ENCODE measurements at regions not wholly inside any gene's neighbourhood (a gene's known extent, or its start where the extent isn't known, plus 50 kb on each side); places are given as distances from the start of the nearest gene placed in this dataset.
"Not testable (repeated sequence)": the region's sequence is repeated elsewhere in the genome, so short reads cannot be mapped to it uniquely, and the experiment has no call there.

DNA sequence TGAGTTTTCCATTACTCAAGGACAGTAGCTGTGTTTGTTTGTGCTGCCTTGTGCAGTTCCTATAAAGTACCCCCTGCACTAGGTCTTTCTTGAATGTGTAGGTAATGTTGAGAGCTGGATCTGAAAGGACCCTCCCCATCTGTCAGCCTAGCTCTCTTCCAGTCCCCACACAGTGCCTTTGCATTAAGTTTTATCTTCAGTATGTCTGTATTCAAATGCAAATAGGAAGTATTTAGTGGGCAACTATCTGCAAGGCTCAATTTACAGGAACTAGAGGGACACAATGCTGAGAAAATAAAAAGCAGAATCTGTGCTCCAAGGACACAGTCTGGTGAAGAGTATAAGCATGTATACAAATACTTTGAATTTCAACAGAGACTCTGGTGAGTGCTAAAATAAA is 558.5 kb downstream of the RFC3 start:
- DNase-seq = no peak

DNA sequence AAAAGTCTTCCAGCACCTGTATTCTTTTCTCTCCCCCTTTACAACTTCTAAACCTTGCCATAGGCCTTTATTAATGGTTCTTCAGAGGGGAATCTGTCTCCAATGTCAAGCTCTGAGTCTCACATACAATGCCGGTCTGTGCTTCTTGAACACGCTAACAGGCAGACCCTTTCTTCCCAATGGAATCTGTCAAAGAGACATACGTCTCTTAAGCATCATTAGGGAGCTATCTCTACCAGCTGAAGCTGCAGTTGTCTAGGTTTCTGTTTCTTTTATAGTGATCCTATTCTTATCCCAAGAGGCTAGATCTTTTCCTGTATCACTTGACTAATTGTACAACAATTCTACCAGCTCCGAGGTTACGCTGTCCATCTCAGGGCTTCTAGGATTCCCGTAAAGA is 560.8 kb upstream of the NBEA start:
- no peak for DNase-seq

DNA sequence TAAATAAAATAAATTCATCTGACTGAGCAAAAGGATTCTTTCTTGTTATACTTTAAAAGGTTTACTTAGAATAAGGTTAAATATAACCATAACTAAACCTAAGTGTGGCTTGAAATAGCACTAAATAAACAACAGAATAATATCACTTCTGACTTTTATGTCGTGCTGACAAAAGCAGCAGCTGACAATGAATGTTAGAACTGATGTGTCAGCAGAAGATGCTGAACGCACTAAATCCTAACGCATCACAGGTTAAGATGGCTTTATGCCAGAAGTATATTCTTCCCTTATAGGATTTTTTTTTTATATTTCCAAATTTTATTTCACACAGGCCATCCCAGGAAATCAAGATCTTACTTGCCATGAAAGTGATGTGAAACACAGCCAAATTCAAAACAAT is 558.3 kb upstream of the NBEA start:
- no peak for DNase-seq

DNA sequence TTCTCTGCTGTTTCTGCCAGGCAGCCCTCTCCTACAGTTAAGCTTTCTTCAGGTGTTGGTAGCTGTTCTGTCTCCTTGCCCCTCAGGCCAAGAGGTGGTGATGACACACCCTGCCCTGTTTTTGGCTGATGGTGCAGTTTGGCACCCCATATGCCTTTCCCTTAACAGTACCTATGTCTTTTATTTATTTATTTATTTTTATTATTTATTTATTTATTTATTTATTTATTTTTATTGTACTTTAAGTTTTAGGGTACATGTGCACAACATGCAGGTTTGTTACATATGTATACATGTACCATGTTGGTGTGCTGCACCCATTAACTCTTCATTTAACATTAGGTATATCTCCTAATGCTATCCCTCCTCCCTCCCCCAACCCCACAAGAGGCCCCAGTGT is 555.8 kb upstream of the NBEA start:
- not testable (repeated sequence) for DNase-seq

DNA sequence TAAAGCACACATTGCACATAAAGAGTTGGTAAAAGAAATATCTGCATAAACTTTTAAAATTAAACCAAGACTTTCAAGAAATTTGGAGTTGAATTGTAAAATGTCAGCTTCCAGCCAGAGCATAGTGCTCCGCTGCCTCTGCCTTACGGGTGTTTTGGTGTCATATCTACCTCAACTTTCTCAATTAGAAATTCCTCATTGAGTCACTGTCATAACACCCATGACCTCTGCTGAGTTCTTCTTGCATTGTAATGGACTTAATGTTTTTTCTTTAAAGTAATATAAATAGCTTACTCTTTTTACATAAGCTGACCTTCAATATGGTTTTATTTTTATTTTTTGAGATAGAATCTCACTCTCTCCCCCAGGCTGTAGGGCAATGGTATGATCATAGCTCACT is 551.0 kb upstream of the NBEA start:
- no peak for DNase-seq

DNA sequence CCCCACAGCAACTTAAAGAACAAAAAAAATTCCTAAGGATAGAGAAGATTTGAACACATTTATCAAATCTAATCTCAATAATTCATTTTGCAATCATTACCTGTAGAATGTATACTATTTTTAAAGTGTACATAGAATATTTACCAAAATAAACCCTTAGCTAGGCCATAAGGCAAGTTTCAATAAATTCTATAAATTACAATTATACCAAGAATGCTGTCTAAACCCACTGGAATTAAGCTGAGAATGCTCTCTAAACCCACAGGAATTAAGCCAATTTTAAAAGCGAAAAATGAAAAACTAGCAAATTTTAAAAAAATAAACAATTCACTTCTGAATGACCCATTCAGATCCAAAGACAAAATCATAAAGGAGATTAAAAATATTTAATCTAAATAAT is 540.4 kb upstream of the NBEA start:
- no peak for DNase-seq

DNA sequence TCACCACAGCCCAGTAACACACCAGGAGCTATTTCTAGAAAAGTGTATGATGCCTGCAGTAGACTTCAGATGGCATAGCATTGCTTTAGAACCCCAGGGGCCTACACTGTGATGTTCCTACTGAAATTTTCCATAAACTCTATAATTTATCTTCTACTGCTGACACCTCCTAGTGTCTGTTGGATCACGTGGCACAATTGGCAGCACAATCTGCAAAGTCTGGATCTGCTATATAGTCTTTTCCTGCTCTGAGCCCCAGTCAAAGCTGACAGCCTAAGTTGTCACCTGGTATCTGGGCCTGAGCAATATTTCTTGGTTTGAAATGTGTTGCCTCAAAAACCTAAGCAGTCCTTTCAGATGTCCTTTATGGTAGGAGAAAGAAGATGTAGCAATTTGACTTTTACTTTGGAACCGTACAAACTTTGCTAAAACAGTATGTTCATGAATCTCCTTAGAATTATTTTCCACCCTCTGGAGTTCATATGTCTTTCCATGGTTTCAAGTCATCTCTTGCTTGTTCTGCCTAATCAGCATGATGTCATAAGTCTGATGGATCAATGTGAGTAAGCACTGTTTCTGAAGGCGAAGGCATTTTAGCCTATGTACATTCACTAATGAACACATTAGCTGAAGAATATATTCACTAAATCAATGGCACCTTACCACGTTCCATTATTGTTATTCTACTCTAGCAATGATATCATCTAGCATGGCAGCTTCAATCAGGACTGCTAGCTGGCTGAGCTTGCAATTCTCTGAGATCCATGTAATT is 536.5 kb upstream of the NBEA start:
- DNase-seq = no peak

DNA sequence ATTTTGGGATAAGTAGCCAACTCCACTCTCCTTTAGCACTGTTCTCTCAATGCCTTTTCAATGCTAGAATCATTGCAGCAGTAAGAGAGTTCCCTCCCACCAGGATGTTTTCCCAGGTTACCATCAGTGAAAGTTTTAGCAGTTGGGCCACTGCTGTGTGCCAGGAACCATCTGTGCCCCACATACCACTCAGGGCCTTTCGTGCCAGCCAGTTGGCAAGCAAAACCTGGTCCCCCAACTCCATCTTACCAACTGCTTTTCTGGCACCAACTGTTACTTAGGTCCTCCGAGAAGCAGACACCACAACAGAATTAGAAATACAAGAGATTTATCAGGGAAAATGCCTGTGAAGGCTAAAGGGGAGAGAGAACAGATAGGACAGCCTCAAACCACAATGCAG is 533.4 kb upstream of the NBEA start:
- no peak for DNase-seq

DNA sequence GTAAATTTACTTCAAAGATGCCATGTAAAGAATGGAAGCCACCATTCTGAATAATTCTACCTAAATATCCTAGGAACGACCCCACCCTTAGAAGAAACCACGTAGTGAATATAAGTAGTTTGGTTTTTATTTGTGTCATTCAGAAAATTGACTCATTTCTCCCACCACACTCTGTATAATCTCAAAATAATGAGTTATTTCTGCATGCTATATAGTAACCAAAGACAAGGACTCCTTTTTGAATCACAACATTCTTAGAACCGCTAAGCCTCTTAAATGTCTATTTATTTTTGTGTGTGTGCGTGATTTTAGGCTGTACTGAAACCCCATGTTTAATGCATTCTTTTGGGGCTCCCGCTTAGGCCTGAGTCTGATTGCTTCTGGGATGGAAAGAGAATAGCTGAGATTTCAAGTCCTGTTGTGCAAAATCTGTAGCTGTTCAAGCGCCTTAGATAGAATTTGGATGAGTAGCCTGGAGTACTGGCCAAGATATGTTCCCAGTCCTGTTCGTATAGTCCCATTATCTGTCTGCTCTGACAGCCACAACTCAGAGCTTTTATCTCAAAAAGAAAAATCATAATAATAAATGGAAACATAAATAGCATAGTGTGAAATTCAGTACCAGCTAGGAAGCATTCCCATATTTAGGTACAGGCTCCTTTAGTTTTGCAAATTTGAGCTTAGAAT is 532.4 kb upstream of the NBEA start:
- DNase-seq = no peak

DNA sequence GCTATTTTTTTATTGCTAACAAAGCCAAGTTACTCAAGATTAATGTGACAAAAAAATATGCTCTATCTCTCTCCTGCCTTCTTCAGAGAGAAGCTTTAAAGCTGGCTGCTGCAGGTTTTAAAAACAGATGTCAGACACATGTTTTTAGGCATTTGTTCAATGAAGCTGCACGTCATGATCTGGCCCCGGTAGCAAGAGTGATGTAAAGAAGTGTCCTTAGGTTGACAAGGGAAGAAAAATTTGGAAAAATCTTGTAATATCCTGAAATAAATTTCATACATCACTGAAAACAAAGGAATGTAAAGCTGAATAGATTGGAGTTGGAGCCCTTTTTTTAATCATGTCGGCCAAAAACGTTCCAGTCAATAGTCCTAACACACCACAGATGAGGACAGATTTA is 531.4 kb upstream of the NBEA start:
- DNase-seq = no peak

DNA sequence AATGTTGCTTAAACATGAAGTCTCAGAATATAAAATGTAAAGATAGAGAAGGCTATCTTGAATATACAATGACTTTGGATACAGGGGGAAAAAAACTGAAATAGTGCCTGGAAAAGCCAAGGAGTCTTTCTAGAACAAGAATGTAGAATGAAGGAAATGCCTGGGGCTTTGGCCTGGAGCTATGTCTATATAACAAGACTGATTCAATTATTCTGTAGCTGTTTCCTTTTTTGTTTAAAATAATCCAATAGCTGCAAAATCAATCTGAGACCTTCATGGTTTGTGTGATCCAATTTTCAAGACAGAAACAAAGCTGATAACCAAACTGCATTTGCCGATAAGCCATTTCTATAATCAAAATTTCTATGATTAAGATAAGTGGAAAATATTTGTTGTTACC is 530.9 kb upstream of the NBEA start:
- DNase-seq = no peak

DNA sequence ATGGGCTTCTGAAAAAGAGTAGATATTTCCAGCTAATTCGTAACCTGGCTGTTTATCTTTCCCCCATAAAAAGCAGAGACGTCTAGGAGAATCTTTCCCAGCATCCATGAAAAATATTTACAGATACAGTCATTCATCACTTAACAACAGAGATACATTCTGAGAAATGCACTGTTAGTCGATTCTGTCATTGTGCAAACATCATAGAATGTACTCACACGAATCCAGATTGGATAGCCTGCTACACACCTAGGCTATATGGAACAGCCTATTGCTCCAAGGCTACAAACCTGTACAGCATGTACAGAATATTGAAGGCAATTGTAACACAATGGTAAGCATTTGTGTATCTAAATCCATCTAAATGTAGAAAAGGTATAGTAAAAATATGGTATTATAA is 530.2 kb upstream of the NBEA start:
- DNase-seq = no peak

DNA sequence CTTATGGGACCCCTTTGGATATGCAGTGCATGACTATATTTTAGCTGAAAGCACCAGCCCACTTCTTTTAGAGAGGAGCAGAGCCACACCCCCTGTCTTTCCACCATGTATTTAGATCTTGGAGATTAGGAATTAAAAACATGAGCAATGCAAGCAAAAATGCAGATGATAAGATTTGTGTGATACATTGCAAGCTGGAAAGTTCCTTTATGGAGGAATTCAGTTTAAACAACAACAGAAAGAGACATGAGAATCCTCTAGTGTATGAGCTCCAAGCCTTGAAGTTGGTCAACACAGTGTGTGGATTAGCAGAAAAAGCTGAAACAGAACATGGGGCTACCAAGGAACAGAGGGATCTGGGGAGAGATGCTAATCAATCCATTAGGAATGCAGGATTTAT is 529.8 kb upstream of the NBEA start:
- DNase-seq = no peak

DNA sequence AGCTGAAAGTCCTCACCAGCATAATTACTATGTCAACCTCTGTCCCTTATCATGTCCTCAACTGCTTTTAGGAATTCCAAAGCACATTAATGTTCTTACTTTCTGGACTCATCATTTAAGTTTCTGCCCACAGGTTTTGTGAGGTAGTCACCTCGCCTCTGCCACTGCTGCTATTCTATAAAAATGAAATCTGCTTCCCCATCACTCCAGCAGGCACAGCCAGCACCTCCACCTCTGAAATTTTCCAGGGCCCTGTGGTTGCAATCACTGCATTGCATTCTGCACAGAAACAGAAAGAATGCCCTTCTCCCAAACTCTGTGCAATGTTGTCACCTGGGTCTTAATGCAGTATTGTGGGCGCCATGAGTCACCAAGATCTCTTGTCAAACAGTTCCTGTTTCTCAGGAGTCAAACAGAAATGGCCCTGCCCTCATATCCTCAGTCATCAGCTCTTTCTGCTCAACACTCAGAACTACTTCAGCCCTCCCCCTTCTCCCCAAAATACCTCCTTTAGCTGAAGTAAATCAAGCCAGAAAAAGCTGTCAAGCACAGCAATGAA is 529.2 kb upstream of the NBEA start:
- DNase-seq = peak; percentile 5

DNA sequence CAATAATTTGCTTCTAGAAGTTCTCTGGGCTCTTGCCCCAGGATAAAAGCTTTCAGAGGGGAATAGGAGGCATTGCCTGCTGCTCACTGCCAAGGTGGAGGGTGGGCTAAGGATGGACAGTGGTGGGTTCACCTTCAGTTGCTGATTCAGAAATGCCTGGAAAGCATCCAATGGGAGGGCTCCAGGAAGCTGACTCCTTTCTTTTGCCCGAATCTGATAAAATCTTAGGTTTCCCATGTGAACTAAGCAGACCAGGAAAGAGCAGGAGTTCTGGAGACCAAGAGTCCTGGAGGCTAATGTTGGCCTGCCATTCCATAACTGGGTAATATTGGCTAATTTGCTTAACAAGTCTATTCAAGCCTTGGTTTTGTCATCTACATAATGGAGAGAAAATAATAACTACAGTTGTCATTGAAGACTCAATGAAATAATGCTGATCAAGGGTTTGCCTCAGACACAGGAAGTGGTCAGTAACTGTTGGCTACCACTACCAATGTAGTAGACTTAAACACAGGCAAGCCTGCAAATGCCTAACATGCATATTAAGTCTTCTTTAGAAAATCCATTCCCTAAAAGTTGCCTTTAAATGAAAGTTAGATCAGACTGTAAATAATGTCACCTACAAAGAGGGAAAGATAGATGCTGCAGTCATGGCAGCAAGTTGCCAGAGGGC is 528.4 kb upstream of the NBEA start:
- no peak for DNase-seq

DNA sequence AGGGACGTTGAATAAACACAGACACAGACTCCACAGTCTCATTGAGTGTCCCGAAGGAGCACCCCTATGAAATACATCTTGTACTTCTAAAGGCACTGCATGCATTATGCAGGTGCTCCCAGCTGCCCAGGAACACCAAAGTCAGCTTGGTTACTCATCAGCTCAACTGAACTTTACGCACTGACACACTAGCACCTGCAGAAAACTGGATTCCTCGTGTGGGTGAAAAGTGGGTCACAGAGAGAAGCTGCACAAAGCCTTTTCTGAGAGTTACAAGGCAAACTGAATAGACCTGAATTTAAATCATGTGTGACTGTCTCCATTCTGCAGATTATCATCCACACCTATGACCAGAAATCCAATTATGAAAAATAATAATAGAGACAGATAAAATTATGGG is 527.5 kb upstream of the NBEA start:
- no peak for DNase-seq

DNA sequence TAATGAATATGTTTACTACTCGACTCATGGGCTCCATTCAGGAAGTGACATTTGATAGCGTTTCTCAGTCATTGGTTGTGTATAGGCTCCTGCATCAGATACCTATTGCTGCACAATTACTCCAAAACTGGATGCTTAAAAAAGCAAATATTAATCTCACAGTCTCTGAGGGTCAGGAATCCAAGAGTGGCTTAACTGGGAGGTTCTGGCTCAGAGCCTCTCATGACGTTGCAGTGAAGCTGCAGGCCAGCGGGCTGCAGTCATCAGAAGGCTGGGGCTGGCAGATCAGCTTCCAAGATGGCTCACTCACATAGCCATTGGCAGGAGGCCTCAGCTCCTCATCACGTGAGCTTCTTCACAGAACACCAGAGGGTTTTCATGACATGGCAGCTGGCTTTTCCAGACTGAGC is 525.1 kb upstream of the NBEA start:
- DNase-seq = no peak

DNA sequence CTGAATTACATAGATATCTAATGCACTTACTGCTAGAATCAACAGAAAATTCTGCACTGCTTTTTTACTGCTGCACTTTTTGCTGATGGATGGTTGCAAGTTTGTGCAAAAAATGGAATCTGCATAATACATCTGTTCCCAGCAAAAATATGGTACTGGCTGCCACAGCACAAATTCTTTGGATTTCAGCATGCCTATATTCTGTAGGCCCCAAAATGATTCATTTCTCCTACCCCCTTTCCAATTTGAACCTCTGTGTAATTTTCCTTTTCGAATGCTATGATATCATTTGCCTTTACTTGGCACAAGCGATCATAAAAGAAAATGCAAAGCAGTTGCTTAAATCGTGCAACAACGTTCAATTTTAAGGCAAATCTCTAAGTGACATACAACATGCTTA is 524.2 kb upstream of the NBEA start:
- no peak for DNase-seq

DNA sequence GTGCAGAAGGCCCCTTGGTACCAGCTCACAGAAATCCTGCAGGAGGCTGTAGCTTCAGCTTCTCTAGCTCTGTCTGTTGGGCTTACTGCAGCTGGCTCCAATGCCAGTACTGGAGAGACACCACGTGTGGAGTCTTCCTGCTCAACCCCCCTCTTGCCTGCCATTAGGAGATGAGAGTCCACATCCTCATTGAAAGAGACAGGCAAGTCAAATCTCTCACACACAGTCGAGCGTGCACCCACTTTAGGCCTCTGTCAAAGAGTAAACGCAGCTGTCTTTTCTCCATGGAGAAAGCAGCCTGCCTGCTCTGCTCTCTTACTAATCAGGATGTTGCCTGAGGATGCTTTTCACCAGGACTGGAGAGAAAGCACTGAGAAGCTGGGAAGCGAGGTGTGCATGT is 523.0 kb upstream of the NBEA start:
- no peak for DNase-seq

DNA sequence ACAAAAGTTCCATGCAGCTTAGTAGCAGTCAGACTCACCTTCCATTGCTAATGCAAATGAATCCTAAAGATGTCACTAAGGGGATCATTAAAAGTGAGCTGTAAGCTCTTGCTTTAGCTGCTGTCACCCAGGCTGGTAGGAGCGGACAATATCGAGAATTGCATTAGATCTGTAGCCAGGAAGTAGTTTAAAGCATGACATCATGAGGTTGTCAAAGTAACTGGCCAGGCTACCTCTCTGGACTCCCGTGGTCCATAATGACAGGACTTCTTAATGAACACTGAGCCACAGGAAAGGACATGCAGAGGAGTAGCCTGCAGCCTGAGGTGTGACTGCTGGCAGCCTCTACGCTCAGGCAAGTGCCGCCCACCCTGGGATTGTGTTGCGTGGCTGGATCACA is 522.3 kb upstream of the NBEA start:
- DNase-seq = no peak

DNA sequence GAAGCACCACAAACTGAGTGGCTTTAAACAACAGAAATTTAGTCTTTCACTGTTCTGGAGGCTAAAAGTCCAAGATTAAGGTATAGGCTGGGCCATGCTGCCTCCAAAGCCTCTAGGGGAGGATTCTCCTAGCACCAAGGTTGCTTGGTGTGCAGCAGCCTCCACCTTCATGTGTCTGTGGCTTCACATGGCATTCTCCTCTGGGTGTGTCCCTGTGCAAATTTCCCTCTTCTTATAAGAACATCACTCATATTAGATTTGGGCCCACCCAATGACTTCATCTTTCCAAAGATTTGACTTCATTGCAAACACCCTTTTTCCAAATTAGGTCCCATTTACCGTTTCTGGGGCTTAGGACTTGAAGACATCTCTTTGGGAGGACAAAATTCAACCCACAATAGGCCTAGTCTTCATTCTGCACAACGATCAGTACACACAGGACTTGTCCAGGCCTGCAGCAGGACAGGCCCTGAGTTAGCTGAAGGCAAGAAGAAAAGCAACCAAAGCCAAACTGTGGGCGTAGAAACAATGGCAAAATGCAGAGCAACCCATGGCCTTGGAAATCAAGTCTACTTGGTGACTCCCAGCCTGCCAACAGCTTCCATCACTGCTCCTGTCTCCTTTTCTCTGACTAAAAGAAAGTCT is 521.2 kb upstream of the NBEA start:
- DNase-seq = no peak

DNA sequence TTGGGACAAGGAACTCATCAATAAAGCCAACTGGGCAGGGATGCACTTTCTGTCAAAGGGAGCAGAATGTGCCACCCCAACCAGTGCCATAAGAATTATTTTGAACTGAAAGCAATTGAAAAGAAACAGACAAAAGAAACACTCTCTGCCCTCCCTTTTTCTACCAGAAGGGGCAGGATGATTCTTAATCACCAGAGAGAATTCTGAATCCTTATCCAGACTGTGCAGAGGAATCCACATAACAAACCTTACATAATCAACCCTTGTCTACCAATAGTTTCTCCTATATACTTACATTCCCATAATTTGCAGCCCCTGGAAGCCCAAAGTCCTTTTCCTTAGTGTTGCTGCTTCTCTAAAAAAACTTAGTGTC is 520.7 kb upstream of the NBEA start:
- no peak for DNase-seq

DNA sequence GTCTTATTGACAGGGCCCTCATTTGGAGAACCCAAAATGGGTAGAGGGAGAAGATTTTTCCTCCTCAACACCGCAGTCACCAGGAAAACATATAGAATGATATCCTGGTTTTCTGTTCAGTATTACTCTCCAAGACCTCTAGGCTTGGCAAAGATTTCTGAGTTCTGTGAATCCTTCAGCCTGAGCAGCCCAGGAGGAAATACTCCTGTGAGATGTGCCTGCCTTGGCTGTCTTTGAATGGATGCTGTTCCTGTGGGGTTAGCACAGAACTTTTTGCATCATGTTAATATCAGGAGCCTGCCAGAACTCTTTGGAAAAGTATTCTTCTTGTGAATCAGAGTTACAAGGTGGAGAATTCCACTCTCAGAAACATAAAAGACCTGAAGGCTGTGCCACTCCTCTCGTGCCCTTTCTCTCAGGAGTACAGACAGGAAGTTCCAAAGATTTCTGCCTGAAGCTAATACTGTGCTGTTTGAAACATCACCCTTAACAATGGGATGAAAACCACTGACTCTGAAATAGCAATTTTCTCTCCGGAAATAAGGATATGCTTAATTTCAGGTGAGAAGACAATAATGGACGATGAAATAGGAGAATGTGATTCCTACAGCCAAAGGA is 520.1 kb upstream of the NBEA start:
- DNase-seq = no peak
